ENCODE measurements at regions not wholly inside any gene's neighbourhood (a gene's known extent, or its start where the extent isn't known, plus 50 kb on each side); places are given as distances from the start of the nearest gene placed in this dataset.

- Histone ChIP-seq H3K4me3 (ENCODE audit: low read length) (no peak overlapping the region), H3K9me3 (ENCODE audit: low read length) (no peaks in the 10 kb centered on the region), H3K36me3 (ENCODE audit: low read depth, low read length) (no peaks in the 10 kb centered on the region), H3K4me1 (ENCODE audit: insufficient read depth, low read length) (no peaks in the 10 kb centered on the region), H3K4me2 (ENCODE audit: low read length) (no peak overlapping the region), H3K9ac (ENCODE audit: low read length) (no peak overlapping the region), H3K27me3 (ENCODE audit: low read length) (no peaks in the 10 kb centered on the region), H3K79me2 (ENCODE audit: low read length) (no peaks in the 10 kb centered on the region), H3K9me2 (replicated peaks; ENCODE audit: low read length) (no peaks in the 10 kb centered on the region), H2AFZ (ENCODE audit: low read length) (no peak overlapping the region), H4K20me1 (ENCODE audit: low read length) (no peaks in the 10 kb centered on the region), H3K27ac (ENCODE audit: low read length) (no peak overlapping the region), H3F3A (ENCODE audit: low read length, unreplicated experiment) (no peaks in the 10 kb centered on the region)
- TF ChIP-seq EZH2 (IDR thresholded peaks at IDR 0.05; ENCODE audit: low read length, unreplicated experiment), result no peak
- ATAC-seq (no peak), DNase-seq (no peak)
- POLR2A ChIA-PET (ENCODE audit: unreplicated experiment), result no interaction called here
- BruUV-seq (replicated peaks), result no TSS peak
- intact Hi-C loops (cut with micrococcal nuclease), result no loop called here
- CTCF ChIA-PET, result no interaction called here
Measured at GRCh38 chr10:108620821-108621534, 1302.3 kb downstream of the XPNPEP1 start.

GRCh38 chr10:108616559-108617285, 1306.6 kb downstream of the XPNPEP1 start:
- Histone ChIP-seq H2AFZ (ENCODE audit: low read length) (no peak overlapping the region), H3K9me2 (replicated peaks; ENCODE audit: low read length) (no peaks in the 10 kb centered on the region), H3K27me3 (ENCODE audit: low read length) (no peaks in the 10 kb centered on the region), H3K9ac (ENCODE audit: low read length) (no peak overlapping the region), H3K4me3 (ENCODE audit: low read length) (no peak overlapping the region), H3K4me1 (ENCODE audit: insufficient read depth, low read length) (no peaks in the 10 kb centered on the region), H3K79me2 (ENCODE audit: low read length) (no peaks in the 10 kb centered on the region), H3K4me2 (ENCODE audit: low read length) (no peak overlapping the region), H3F3A (ENCODE audit: low read length, unreplicated experiment) (no peaks in the 10 kb centered on the region), H3K36me3 (ENCODE audit: low read depth, low read length) (no peaks in the 10 kb centered on the region), H3K27ac (ENCODE audit: low read length) (no peak overlapping the region), H4K20me1 (ENCODE audit: low read length) (no peaks in the 10 kb centered on the region), H3K9me3 (ENCODE audit: low read length) (no peaks in the 10 kb centered on the region)
- no peak for TF ChIP-seq EZH2phosphoT487 (IDR thresholded peaks at IDR 0.05; ENCODE audit: borderline replicate concordance, low read length)
- no peak for TF ChIP-seq CTCF (conservative IDR thresholded peaks at IDR 0.05; ENCODE audit: low read depth, low read length)
- TF ChIP-seq EZH2 (IDR thresholded peaks at IDR 0.05; ENCODE audit: low read length, unreplicated experiment), result no peak
- POLR2A ChIA-PET (ENCODE audit: unreplicated experiment), result no interaction called here
- intact Hi-C loops (cut with micrococcal nuclease), result no loop called here
- CTCF ChIA-PET, result no interaction called here
- no peak for DNase-seq
- no peak for ATAC-seq
- no TSS peak for BruUV-seq (replicated peaks)

GRCh38 chr10:108615576-108616320, 1307.6 kb downstream of the XPNPEP1 start:
- H3K36me3 ChIP-seq (ENCODE audit: low read depth, low read length), result no peaks in the 10 kb centered on the region
- intact Hi-C loops (cut with micrococcal nuclease), result no loop called here
- no peak for TF ChIP-seq EZH2 (IDR thresholded peaks at IDR 0.05; ENCODE audit: low read length, unreplicated experiment)
- no peak for TF ChIP-seq EZH2phosphoT487 (IDR thresholded peaks at IDR 0.05; ENCODE audit: borderline replicate concordance, low read length)
- no peak overlapping the region for H3K27ac ChIP-seq (ENCODE audit: low read length)
- no peaks in the 10 kb centered on the region for H4K20me1 ChIP-seq (ENCODE audit: low read length)
- no TSS peak for BruUV-seq (replicated peaks)
- H3K4me3 ChIP-seq (ENCODE audit: low read length), result no peak overlapping the region
- no peaks in the 10 kb centered on the region for H3K9me2 ChIP-seq (replicated peaks; ENCODE audit: low read length)
- no peaks in the 10 kb centered on the region for H3K4me1 ChIP-seq (ENCODE audit: insufficient read depth, low read length)
- H2AFZ ChIP-seq (ENCODE audit: low read length), result no peak overlapping the region
- no peak for DNase-seq
- no peak for ATAC-seq
- H3K4me2 ChIP-seq (ENCODE audit: low read length), result no peak overlapping the region
- H3K9ac ChIP-seq (ENCODE audit: low read length), result no peak overlapping the region
- ChIA-PET POLR2A (ENCODE audit: unreplicated experiment) (no interaction called here), CTCF (no interaction called here)
- H3K79me2 ChIP-seq (ENCODE audit: low read length), result no peaks in the 10 kb centered on the region
- no peaks in the 10 kb centered on the region for H3K27me3 ChIP-seq (ENCODE audit: low read length)
- no peaks in the 10 kb centered on the region for H3K9me3 ChIP-seq (ENCODE audit: low read length)
- H3F3A ChIP-seq (ENCODE audit: low read length, unreplicated experiment), result no peaks in the 10 kb centered on the region
